GM13976 (cell line): ENCODE measurements at regions not wholly inside any gene's neighbourhood (a gene's known extent, or its start where the extent isn't known, plus 50 kb on each side); places are given as distances from the start of the nearest gene placed in this dataset.

ENCODE experiments used
- DNase-seq: peaks from one replicate; pipeline ENCODE4 v3.0.0; 2012; ENCODE audit warnings: low spot score
- in situ Hi-C: fragments of 300-500 bp; cut with MboI; formaldehyde crosslinking; loops from one replicate; pipeline ENCODE4 v1.12.0; 2022; ENCODE audit warnings: low sequenced_read_pairs, mixed read lengths, inconsistent platforms; ENCODE audit not compliant: unreplicated experiment
- TF ChIP-seq, protein P1 (sequence below): IDR thresholded peaks from 2 replicates; pipeline ENCODE4 v1.5.1; 2012; ENCODE audit warnings: borderline replicate concordance, mild to moderate bottlenecking; ENCODE audit not compliant: insufficient read depth; ENCODE audit errors: extremely low read depth, missing control alignments, control extremely low read depth

DNA sequence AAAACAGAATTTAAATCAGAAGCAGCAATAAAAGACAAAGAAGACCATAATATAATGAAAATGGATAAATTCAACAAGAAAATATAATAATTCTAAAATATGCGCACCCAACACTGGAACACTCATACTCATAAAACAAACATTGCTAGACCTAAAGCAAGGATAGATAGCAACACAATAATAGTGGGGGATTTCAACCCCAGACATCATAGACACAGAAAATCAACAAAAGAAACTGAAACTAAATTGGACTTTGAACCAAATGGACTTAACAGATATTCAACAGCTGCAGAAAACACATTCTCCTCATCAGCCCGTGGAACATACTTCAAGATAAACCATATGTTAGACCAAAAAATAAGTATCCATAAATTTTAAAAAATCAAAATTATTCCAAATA is 1552.6 kb downstream of the C4orf33 start:
- no peak for DNase-seq
- TF ChIP-seq, protein P1, sequence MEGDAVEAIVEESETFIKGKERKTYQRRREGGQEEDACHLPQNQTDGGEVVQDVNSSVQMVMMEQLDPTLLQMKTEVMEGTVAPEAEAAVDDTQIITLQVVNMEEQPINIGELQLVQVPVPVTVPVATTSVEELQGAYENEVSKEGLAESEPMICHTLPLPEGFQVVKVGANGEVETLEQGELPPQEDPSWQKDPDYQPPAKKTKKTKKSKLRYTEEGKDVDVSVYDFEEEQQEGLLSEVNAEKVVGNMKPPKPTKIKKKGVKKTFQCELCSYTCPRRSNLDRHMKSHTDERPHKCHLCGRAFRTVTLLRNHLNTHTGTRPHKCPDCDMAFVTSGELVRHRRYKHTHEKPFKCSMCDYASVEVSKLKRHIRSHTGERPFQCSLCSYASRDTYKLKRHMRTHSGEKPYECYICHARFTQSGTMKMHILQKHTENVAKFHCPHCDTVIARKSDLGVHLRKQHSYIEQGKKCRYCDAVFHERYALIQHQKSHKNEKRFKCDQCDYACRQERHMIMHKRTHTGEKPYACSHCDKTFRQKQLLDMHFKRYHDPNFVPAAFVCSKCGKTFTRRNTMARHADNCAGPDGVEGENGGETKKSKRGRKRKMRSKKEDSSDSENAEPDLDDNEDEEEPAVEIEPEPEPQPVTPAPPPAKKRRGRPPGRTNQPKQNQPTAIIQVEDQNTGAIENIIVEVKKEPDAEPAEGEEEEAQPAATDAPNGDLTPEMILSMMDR, result no peak
- in situ Hi-C loops, result no loop called here

DNA sequence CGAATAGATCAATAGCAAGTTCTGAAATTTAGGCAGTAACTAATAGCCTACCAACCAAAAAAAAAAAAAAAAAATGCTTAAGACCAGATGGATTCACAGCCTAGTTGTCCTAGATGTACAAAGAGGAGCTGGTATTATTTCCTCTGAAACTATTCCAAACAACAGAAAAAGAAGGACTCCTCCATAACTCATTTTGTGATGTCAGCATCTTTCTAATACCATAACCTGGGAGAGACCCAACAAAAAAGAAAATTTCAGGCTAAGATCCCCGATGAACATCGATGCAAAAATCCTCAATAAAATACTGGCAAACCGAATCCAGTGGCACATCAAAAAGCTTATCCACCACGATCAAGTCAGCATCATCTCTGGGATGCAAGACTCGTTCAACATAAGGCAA is 1557.9 kb downstream of the C4orf33 start:
- no peak for DNase-seq
- in situ Hi-C loops, result no loop called here
- TF ChIP-seq, protein P1, result no peak

DNA sequence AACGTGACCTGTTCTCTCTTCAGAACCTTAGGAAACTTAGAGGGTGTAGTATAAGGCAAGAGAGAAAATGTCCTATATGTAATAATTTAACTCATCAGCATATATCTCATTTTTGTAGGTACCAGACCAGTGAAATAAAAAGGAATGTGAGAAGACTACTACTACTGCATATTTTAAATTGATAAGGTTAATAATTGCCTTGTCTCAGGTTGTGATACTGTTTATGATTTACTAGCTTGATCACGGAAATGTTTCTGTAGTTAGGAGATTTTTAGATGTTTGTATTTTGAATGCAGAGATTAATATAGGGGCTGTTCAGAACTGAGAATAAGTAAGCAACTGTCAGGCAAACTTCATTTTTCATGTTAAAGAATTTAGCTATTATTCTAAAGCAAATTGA is 1563.4 kb downstream of the C4orf33 start:
- DNase-seq, result no peak
- TF ChIP-seq, protein P1, result no peak
- in situ Hi-C loops, result no loop called here

DNA sequence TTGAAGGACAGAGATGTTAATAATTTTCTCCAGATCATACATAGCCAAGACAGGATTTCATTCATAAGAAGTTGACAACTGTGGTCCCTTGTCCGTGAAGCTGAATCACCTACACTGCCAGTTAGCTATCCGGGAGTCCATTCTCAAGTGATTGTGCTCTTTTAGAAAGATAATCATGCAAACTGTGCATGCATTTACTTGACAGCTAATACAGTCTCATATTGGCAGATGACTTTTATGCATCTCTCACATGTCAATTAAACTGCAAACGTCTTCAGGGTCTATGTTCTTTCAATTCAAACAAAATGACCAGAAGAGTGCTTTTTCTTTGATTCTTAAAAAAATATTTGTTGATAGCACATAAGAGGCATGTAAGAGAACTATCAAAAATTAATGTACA is 1572.9 kb downstream of the C4orf33 start:
- no peak for DNase-seq
- in situ Hi-C loops, result no loop called here
- TF ChIP-seq, protein P1, result no peak

DNA sequence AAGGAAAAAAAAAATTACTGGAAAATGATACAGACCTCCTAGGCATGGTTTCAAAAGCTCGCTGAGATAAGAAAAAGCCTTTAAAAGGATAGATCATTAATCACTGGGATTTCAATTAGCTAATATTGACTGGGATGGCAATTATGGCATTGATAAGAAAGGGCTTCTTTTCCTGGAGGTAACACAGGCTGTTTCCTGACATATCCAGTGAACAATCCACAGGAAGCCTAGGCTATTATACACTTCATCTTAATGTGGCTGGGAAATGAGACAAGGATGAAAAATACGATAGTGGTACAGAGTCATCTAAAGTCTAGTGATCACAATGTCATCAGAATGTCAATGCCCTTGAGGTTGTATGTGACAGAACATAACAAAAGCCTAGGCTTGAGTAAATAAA is 1579.3 kb downstream of the C4orf33 start:
- TF ChIP-seq, protein P1, result no peak
- DNase-seq, result no peak
- in situ Hi-C loops, result no loop called here

DNA sequence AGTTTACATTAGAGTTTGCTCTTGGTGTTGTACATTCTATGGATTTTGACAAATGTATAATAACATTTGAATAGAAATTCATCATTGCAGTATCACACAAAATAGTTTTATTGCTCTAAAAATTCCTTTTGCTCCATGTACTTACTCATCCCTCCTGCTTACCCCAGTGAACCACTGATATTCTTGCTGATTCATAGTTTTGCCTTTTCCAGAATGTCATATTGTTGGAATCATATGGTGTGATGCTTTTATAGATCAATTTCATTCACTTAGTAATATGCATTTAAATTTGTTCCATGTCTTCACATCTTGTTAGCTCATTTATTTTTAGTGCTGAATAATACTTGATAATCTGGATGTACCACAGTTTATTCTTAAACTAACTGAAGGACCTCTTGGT is 1593.2 kb downstream of the C4orf33 start:
- DNase-seq, result no peak
- TF ChIP-seq, protein P1, result no peak
- in situ Hi-C loops, result no loop called here

DNA sequence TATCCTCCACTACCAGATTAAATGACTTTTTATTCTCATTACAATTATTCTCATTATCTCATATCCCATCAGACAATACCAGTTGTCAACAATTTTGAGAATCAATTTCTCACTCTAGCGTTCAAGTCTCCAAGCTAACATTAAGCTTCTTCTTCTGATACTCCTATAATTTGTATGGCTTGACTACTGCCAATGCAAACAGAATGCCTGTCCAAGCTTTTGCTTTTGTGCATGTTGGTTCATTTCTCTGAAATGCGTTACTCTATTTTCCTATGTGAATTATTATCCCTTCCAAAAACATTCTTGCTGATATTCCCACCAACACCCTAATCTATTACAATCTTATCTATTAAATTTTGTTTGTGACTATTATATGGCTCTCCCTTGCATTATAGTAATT is 1602.3 kb downstream of the C4orf33 start:
- DNase-seq, result no peak
- in situ Hi-C loops, result no loop called here
- TF ChIP-seq, protein P1, result no peak
